Lower leg skin (tissue), 3 donors: ENCODE measurements at regions not wholly inside any gene's neighbourhood (a gene's known extent, or its start where the extent isn't known, plus 50 kb on each side); places are given as distances from the start of the nearest gene placed in this dataset.

Source experiments
- CTCF ChIP-seq, 3 donors: fragments of 450-650 bp; IDR thresholded peaks; one replicate each; pipeline ENCODE4 v1.5.1; 2016; ENCODE audit warnings: antibody characterized with exemption in 3 of 3, mild to moderate bottlenecking in 3 of 3, moderate library complexity in 2 of 3
- POLR2A ChIP-seq, 2 donors: fragments of 450-650 bp; IDR thresholded peaks; one replicate each; pipeline ENCODE4 v1.6.1; 2016 to 2017; ENCODE audit warnings: antibody characterized with exemption in 2 of 2, mild to moderate bottlenecking in 1 of 2, moderate library complexity in 1 of 2

GRCh38 chr2:8380566-8380965, 301.3 kb upstream of the ID2 start:
- no peak for TF ChIP-seq CTCF (IDR thresholded peaks at IDR 0.05)
- no peak for TF ChIP-seq POLR2A (IDR thresholded peaks at IDR 0.05)
